ENCODE measurements at regions not wholly inside any gene's neighbourhood (a gene's known extent, or its start where the extent isn't known, plus 50 kb on each side); places are given as distances from the start of the nearest gene placed in this dataset.

DNA sequence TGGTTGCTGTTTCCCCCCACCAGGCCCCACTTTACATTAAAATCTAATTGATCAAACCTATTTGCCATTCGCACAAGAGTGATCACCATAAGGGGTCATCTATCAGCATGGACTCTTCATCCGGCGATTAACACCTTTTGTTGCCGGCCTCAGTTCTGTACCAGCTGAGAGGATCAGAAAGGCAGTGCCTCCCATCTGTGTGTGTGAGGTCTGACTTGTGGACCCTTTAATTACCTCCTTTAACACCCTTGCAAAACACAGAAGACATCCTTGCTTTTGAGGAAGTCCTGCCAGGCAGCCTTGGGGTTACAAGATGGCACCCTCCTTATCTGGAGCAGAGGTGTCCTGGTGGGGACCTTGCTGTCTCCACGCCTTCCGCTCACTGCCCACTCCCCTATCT, 77.2 kb upstream of the IRX3 start:
- Mint-ChIP-seq H3K36me3 (ENCODE audit: insufficient read depth, unreplicated experiment) (no peaks in the 10 kb centered on the region), H3K9me3 (ENCODE audit: low read depth, unreplicated experiment) (no peaks in the 10 kb centered on the region), H3K4me3 (ENCODE audit: low read depth, unreplicated experiment) (no peak overlapping the region), H3K4me1 (ENCODE audit: low read depth, unreplicated experiment) (no peaks in the 10 kb centered on the region), H3K27me3 (ENCODE audit: unreplicated experiment) (peaks cover 51% of the 10 kb centered on the region), H3K27ac (ENCODE audit: unreplicated experiment) (no peak overlapping the region)
- BruUV-seq (replicated peaks): no TSS peak
- CTCF ChIA-PET: interaction anchor here (0.7 to 0.9 kb wide), 2 partner anchors 25 to 27 kb away, joined by 4 to 5 read pairs; no protein-coding TSS in a partner anchor
- intact Hi-C loops (cut with micrococcal nuclease; ENCODE audit: unreplicated experiment): no loop called here
- no peak for TF ChIP-seq CTCF (IDR thresholded peaks at IDR 0.05; ENCODE audit: unreplicated experiment)
- no peak for DNase-seq

GRCh38 chr16:54362591-54363206, 76.1 kb upstream of the IRX3 start:
- H3K27me3 Mint-ChIP-seq (ENCODE audit: unreplicated experiment): peaks cover 54% of the 10 kb centered on the region
- no peaks in the 10 kb centered on the region for H3K36me3 Mint-ChIP-seq (ENCODE audit: insufficient read depth, unreplicated experiment)
- no peak overlapping the region for H3K4me3 Mint-ChIP-seq (ENCODE audit: low read depth, unreplicated experiment)
- no peaks in the 10 kb centered on the region for H3K9me3 Mint-ChIP-seq (ENCODE audit: low read depth, unreplicated experiment)
- H3K27ac Mint-ChIP-seq (ENCODE audit: unreplicated experiment): no peak overlapping the region
- no TSS peak for BruUV-seq (replicated peaks)
- no peaks in the 10 kb centered on the region for H3K4me1 Mint-ChIP-seq (ENCODE audit: low read depth, unreplicated experiment)
- TF ChIP-seq CTCF (IDR thresholded peaks at IDR 0.05; ENCODE audit: unreplicated experiment): no peak
- intact Hi-C loops (cut with micrococcal nuclease; ENCODE audit: unreplicated experiment): no loop called here
- CTCF ChIA-PET: interaction anchor here (0.7 kb wide), 1 partner anchor 28 kb away, joined by 5 read pairs; no protein-coding TSS in a partner anchor
- DNase-seq: no peak

DNA sequence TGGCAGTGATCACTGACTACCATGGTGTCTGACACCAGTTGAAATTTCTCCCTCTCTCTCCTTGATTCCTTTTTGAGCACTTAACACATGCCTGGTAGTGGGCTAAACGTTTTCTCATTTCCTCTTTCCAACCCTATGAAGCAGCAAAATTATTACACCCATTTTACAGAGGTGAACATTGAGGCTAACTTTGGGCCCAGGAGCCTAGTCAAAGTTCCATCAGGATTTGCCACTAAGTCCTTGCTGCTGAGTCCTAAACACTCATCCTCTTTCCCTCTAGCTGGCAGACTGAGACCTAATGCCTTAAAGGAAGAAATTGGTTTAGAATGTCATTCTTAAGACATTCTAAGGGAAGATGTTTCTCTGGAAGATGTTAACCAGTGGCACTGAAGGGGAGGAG, 74.7 kb upstream of the IRX3 start:
- CTCF ChIA-PET: no interaction called here
- H3K27ac Mint-ChIP-seq (ENCODE audit: unreplicated experiment): no peak overlapping the region
- no peaks in the 10 kb centered on the region for H3K36me3 Mint-ChIP-seq (ENCODE audit: insufficient read depth, unreplicated experiment)
- no peaks in the 10 kb centered on the region for H3K4me1 Mint-ChIP-seq (ENCODE audit: low read depth, unreplicated experiment)
- H3K27me3 Mint-ChIP-seq (ENCODE audit: unreplicated experiment): peaks cover 63% of the 10 kb centered on the region
- no TSS peak for BruUV-seq (replicated peaks)
- intact Hi-C loops (cut with micrococcal nuclease; ENCODE audit: unreplicated experiment): no loop called here
- no peaks in the 10 kb centered on the region for H3K9me3 Mint-ChIP-seq (ENCODE audit: low read depth, unreplicated experiment)
- H3K4me3 Mint-ChIP-seq (ENCODE audit: low read depth, unreplicated experiment): no peak overlapping the region
- TF ChIP-seq CTCF (IDR thresholded peaks at IDR 0.05; ENCODE audit: unreplicated experiment): no peak
- DNase-seq: no peak

DNA sequence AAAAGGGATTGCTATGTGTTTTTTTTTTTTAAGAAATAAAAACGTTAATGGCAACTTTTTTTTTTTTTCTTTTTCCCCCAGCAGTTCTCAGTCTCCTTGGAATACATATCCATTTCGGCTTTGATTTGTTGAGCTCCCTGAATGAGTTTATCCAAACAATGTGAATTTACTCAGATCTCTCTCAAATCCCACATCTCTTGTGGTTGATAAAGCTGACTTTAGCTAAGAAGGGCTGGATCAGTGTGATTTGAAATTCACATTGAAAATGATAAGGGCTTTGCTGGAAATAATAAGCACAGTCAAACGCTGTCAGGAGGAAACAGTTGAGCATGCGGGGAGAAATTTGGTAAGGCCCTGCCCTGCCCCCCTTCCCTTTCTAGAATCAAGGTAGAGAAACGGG, 74.1 kb upstream of the IRX3 start:
- no peaks in the 10 kb centered on the region for H3K4me1 Mint-ChIP-seq (ENCODE audit: low read depth, unreplicated experiment)
- TF ChIP-seq CTCF (IDR thresholded peaks at IDR 0.05; ENCODE audit: unreplicated experiment): no peak
- peaks cover 63% of the 10 kb centered on the region for H3K27me3 Mint-ChIP-seq (ENCODE audit: unreplicated experiment)
- no peak for DNase-seq
- H3K9me3 Mint-ChIP-seq (ENCODE audit: low read depth, unreplicated experiment): no peaks in the 10 kb centered on the region
- BruUV-seq (replicated peaks): no TSS peak
- H3K27ac Mint-ChIP-seq (ENCODE audit: unreplicated experiment): no peak overlapping the region
- no peak overlapping the region for H3K4me3 Mint-ChIP-seq (ENCODE audit: low read depth, unreplicated experiment)
- CTCF ChIA-PET: no interaction called here
- intact Hi-C loops (cut with micrococcal nuclease; ENCODE audit: unreplicated experiment): no loop called here
- H3K36me3 Mint-ChIP-seq (ENCODE audit: insufficient read depth, unreplicated experiment): no peaks in the 10 kb centered on the region
